SH-SY5Y (cell line): ENCODE measurements at regions not wholly inside any gene's neighbourhood (a gene's known extent, or its start where the extent isn't known, plus 50 kb on each side); places are given as distances from the start of the nearest gene placed in this dataset.

ENCODE experiments used
- GATA2 ChIP-seq: IDR thresholded peaks from 2 replicates; pipeline ENCODE4 v1.6.1; 2011; ENCODE audit warnings: mild to moderate bottlenecking, low read depth, low read length
- GATA3 ChIP-seq: IDR thresholded peaks from 2 replicates; pipeline ENCODE4 v1.6.1; 2011; ENCODE audit warnings: low read depth, mild to moderate bottlenecking, low read length, moderate library complexity

GRCh38 chr3:76700323-76700722 lies 339.6 kb upstream of the ROBO2 start:
- no peak for TF ChIP-seq GATA2
- no peak for TF ChIP-seq GATA3
